ENCODE measurements at regions not wholly inside any gene's neighbourhood (a gene's known extent, or its start where the extent isn't known, plus 50 kb on each side); places are given as distances from the start of the nearest gene placed in this dataset.

DNA sequence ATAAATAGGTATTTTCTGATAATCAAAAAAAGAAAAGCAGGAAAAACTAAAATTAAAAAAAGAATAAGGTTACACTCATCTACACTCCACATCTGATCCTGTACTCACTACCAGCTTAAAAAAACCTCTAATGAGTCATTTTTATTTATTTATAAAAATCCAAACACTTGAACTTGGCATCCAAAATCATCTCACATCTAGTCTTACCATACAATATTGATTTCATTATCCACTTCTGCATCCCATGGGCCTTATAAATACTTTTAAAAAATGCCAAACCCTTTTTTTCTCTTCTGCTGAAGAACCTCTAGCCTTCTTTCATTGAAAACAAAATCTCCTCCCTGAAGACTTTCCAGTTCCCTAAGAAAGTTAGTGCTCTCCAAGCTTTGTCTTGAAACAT is 109.7 kb downstream of the TMTC3 start:
- H3K27me3 ChIP-seq (ENCODE audit: control insufficient read depth in 2 of 2, insufficient read depth in 2 of 2, low read length in 2 of 2): no peaks in the 10 kb centered on the region
- FAIRE-seq: no peak
- DNase-seq (ENCODE audit: low read depth, low spot score): no peak
- TF ChIP-seq POLR2A (IDR thresholded peaks at IDR 0.05; ENCODE audit: low read depth, low read length) (no peak), JUN (IDR thresholded peaks at IDR 0.05; ENCODE audit: borderline replicate concordance, insufficient read depth, insufficient read length, low read depth) (no peak), FOS (IDR thresholded peaks at IDR 0.05; ENCODE audit: borderline replicate concordance, insufficient read depth, low read length) (no peak), GATA2 (IDR thresholded peaks at IDR 0.05; ENCODE audit: insufficient read depth, insufficient read length, low read depth, low read length) (no peak), POLR2AphosphoS5 (IDR thresholded peaks at IDR 0.05; ENCODE audit: insufficient read depth, low read depth, low read length) (no peak), MYC (IDR thresholded peaks at IDR 0.05; ENCODE audit: low read depth, low read length) (no peak), EZH2 (IDR thresholded peaks at IDR 0.05; ENCODE audit: borderline replicate concordance, low read depth, low read length, severe bottlenecking) (no peak)
- TF ChIP-seq, protein P1, sequence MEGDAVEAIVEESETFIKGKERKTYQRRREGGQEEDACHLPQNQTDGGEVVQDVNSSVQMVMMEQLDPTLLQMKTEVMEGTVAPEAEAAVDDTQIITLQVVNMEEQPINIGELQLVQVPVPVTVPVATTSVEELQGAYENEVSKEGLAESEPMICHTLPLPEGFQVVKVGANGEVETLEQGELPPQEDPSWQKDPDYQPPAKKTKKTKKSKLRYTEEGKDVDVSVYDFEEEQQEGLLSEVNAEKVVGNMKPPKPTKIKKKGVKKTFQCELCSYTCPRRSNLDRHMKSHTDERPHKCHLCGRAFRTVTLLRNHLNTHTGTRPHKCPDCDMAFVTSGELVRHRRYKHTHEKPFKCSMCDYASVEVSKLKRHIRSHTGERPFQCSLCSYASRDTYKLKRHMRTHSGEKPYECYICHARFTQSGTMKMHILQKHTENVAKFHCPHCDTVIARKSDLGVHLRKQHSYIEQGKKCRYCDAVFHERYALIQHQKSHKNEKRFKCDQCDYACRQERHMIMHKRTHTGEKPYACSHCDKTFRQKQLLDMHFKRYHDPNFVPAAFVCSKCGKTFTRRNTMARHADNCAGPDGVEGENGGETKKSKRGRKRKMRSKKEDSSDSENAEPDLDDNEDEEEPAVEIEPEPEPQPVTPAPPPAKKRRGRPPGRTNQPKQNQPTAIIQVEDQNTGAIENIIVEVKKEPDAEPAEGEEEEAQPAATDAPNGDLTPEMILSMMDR (IDR thresholded peaks at IDR 0.05; ENCODE audit: extremely low read depth in 1 of 2, insufficient read depth in 1 of 2, low read depth in 1 of 2, low read length in 2 of 2): no peak
- TF ChIP-seq, protein P2, sequence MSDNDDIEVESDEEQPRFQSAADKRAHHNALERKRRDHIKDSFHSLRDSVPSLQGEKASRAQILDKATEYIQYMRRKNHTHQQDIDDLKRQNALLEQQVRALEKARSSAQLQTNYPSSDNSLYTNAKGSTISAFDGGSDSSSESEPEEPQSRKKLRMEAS (IDR thresholded peaks at IDR 0.05; ENCODE audit: insufficient read depth, insufficient read length): no peak
- no peak overlapping the region for H3K27ac ChIP-seq (ENCODE audit: insufficient read depth, low read depth, low read length)
- H3K9me3 ChIP-seq (replicated peaks; ENCODE audit: control insufficient read depth, insufficient read depth, low read length): no peaks in the 10 kb centered on the region
- H2AFZ ChIP-seq (ENCODE audit: low read depth, low read length): no peak overlapping the region
- H3K79me2 ChIP-seq (ENCODE audit: control insufficient read depth, insufficient read depth, low read length): no peaks in the 10 kb centered on the region
- H3K4me2 ChIP-seq (ENCODE audit: insufficient read depth, low read length): no peak overlapping the region
- dilution Hi-C loops (cut with MboI; ENCODE audit: extremely low pct_ligation_motif_present, low sequenced_read_pairs): no loop called here
- no peak overlapping the region for H3K4me3 ChIP-seq (replicated peaks in 1 of 3; ENCODE audit: insufficient read depth in 1 of 3, low read depth in 1 of 3, low read length in 3 of 3)
- CTCF ChIA-PET: no interaction called here
- no peaks in the 10 kb centered on the region for H3K36me3 ChIP-seq (ENCODE audit: control insufficient read depth in 2 of 2, extremely low read depth in 1 of 2, insufficient read depth in 2 of 2, low read length in 2 of 2)
- peaks cover 4% of the 10 kb centered on the region for H3K4me1 ChIP-seq (ENCODE audit: control insufficient read depth, extremely low read depth, insufficient read depth, low read length)
- H3K9me1 ChIP-seq (replicated peaks; ENCODE audit: control insufficient read depth, extremely low read depth, insufficient read depth, low read length): no peaks in the 10 kb centered on the region
- BruUV-seq (replicated peaks): no TSS peak
- no peaks in the 10 kb centered on the region for H4K20me1 ChIP-seq (replicated peaks; ENCODE audit: control insufficient read depth, extremely low read depth, insufficient read depth, low read length)
- POLR2A ChIA-PET: no interaction called here
- intact Hi-C loops (cut with micrococcal nuclease): no loop called here
- H3K9ac ChIP-seq (replicated peaks; ENCODE audit: extremely low read depth, insufficient read depth, low read length): no peak overlapping the region

Measured in endothelial cell of umbilical vein (primary cell).